ENCODE measurements at regions not wholly inside any gene's neighbourhood (a gene's known extent, or its start where the extent isn't known, plus 50 kb on each side); places are given as distances from the start of the nearest gene placed in this dataset.

DNA sequence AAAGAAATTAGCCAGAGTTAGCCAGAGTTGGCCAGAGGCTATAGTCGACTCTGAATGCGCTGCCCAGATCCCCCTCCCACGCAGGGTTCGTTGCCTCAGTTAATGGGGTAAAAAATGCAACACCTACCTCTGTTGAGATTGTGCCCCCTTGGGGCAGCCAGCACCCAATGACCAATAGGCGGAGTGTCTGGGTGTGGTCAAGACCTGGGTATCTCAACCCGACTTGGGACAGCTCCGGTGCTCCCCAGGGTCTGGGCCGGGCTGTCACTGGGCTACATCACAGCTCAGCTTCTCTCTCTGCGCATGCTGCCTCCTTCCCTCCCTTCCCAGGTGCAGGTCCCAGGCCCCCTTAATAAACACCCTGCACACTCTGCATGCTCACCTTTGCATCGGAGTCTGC is 59.6 kb upstream of the GCSH start:
- no peak overlapping the region for H3K14ac ChIP-seq (ENCODE audit: low read length in 2 of 2)
- H2BK12ac ChIP-seq (ENCODE audit: low read length in 2 of 2): no peak overlapping the region
- H2BK15ac ChIP-seq (ENCODE audit: low read depth, poor library complexity, severe bottlenecking): no peak overlapping the region
- no peak overlapping the region for H3K23ac ChIP-seq (ENCODE audit: low read length in 2 of 2)
- no peaks in the 10 kb centered on the region for H3K36me3 ChIP-seq (ENCODE audit: control insufficient read depth in 1 of 2, insufficient read depth in 2 of 2, low read depth in 1 of 2, low read length in 2 of 2)
- no peak overlapping the region for H2AFZ ChIP-seq (ENCODE audit: low read depth, low read length)
- no peaks in the 10 kb centered on the region for H3K79me1 ChIP-seq (replicated peaks; ENCODE audit: low read length, poor library complexity, severe bottlenecking)
- no peak overlapping the region for H2BK120ac ChIP-seq (ENCODE audit: low read depth, low read length)
- DNase-seq: no peak
- H3K27me3 ChIP-seq (ENCODE audit: control insufficient read depth in 1 of 2, insufficient read depth in 1 of 2, low read length in 2 of 2): no peaks in the 10 kb centered on the region
- H3K4ac ChIP-seq (ENCODE audit: low read depth in 1 of 2, low read length in 2 of 2): no peak overlapping the region
- H3K4me2 ChIP-seq (ENCODE audit: low read length, poor library complexity, severe bottlenecking): no peak overlapping the region
- 85% methylated on average over 10 of the region's 10 CpGs for WGBS
- no peak overlapping the region for H3K4me3 ChIP-seq (ENCODE audit: insufficient read depth in 1 of 2, low read depth in 1 of 2, low read length in 2 of 2)
- peak overlapping the region; percentile 58 for H4K8ac ChIP-seq (ENCODE audit: low read length)
- no peak overlapping the region for H2AK5ac ChIP-seq (ENCODE audit: low read length, severe bottlenecking)
- no peak overlapping the region for H2BK5ac ChIP-seq (ENCODE audit: low read depth, low read length, poor library complexity, severe bottlenecking)
- no peak overlapping the region for H3K27ac ChIP-seq (ENCODE audit: low read length, poor library complexity, severe bottlenecking)
- no peaks in the 10 kb centered on the region for H3K4me1 ChIP-seq (ENCODE audit: control insufficient read depth, insufficient read depth, low read depth, low read length)
- H3K18ac ChIP-seq (ENCODE audit: low read depth in 1 of 2, low read length in 2 of 2): no peak overlapping the region
- H3K9ac ChIP-seq (ENCODE audit: low read length): no peak overlapping the region
- H4K91ac ChIP-seq (ENCODE audit: low read length): no peak overlapping the region
- no peaks in the 10 kb centered on the region for H3K9me3 ChIP-seq (ENCODE audit: control insufficient read depth, low read length)

DNA sequence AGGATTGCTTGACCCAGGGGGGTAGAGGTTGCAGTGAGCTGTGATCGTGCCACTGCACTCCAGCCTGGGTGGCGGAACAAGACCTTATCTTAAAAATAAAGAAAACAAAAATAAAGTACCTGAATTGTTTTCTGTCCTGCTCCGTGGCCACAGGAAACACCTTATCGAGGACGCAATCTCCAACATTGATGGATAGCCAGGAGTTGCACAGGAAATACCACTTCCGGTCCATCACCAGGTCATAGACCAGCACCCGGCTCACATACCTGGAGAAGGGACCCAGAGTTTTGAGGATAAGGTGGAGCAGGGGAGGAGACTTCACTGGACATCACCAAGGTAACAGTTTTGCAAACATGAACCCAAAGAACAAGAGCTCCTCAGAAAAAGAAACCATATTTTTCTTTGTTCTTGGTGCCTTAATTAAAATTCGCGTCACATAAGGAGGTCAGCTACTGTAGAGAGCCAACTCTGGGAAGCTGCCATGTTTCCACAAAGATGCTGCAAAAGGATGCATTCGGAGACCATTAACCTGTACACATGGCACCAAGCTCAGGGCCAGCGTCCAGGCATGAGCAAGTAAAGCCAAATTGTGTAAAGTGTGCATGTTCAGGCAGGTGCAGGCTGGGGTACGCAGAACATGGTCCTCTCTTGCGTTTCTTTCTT is 55.6 kb upstream of the GCSH start:
- Histone ChIP-seq H3K4me1 (ENCODE audit: control insufficient read depth, insufficient read depth, low read depth, low read length) (no peaks in the 10 kb centered on the region), H3K27ac (ENCODE audit: low read length, poor library complexity, severe bottlenecking) (no peak overlapping the region), H2BK120ac (ENCODE audit: low read depth, low read length) (no peak overlapping the region), H3K27me3 (ENCODE audit: control insufficient read depth in 1 of 2, insufficient read depth in 1 of 2, low read length in 2 of 2) (peaks cover 0 to 3% of the 10 kb centered on the region in 2 experiments), H3K4ac (ENCODE audit: low read depth in 1 of 2, low read length in 2 of 2) (no peak overlapping the region), H2BK15ac (ENCODE audit: low read depth, poor library complexity, severe bottlenecking) (no peak overlapping the region), H4K8ac (ENCODE audit: low read length) (no peak overlapping the region), H3K23ac (ENCODE audit: low read length in 2 of 2) (no peak overlapping the region), H3K14ac (ENCODE audit: low read length in 2 of 2) (no peak overlapping the region), H3K9ac (ENCODE audit: low read length) (no peak overlapping the region), H3K9me3 (ENCODE audit: control insufficient read depth, low read length) (no peaks in the 10 kb centered on the region), H2BK12ac (ENCODE audit: low read length in 2 of 2) (no peak overlapping the region), H2AFZ (ENCODE audit: low read depth, low read length) (no peak overlapping the region), H3K18ac (ENCODE audit: low read depth in 1 of 2, low read length in 2 of 2) (no peak overlapping the region), H2BK5ac (ENCODE audit: low read depth, low read length, poor library complexity, severe bottlenecking) (no peak overlapping the region), H3K36me3 (ENCODE audit: control insufficient read depth in 1 of 2, insufficient read depth in 2 of 2, low read depth in 1 of 2, low read length in 2 of 2) (no peaks in the 10 kb centered on the region), H3K79me1 (replicated peaks; ENCODE audit: low read length, poor library complexity, severe bottlenecking) (no peaks in the 10 kb centered on the region), H4K91ac (ENCODE audit: low read length) (no peak overlapping the region), H3K4me2 (ENCODE audit: low read length, poor library complexity, severe bottlenecking) (no peak overlapping the region), H2AK5ac (ENCODE audit: low read length, severe bottlenecking) (no peak overlapping the region), H3K4me3 (ENCODE audit: insufficient read depth in 1 of 2, low read depth in 1 of 2, low read length in 2 of 2) (no peak overlapping the region)
- WGBS: 72% methylated on average over 12 of the region's 13 CpGs
- no peak for DNase-seq

DNA sequence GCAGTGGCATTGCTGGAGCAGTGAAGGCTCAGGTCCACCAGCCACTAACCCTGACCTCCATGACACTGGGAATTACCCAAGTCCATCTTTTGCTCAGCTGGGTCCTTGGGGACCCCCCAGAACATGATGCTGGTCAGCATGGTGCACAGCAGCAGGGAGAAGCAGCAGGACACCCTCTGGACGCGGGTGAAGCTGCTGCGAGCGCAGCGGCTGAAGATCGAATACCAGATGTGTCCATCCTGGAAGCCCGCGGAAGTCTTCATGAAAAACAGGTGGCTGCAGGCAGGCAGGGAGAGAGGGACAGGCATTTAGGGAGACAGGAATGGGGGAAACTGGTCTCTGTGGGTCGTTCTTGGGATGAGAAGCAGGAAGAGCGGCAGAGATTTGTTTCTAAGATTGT is 53.4 kb upstream of the GCSH start:
- 88% methylated on average over 9 of the region's 10 CpGs for WGBS
- no peaks in the 10 kb centered on the region for H3K79me1 ChIP-seq (replicated peaks; ENCODE audit: low read length, poor library complexity, severe bottlenecking)
- no peak overlapping the region for H2AFZ ChIP-seq (ENCODE audit: low read depth, low read length)

DNA sequence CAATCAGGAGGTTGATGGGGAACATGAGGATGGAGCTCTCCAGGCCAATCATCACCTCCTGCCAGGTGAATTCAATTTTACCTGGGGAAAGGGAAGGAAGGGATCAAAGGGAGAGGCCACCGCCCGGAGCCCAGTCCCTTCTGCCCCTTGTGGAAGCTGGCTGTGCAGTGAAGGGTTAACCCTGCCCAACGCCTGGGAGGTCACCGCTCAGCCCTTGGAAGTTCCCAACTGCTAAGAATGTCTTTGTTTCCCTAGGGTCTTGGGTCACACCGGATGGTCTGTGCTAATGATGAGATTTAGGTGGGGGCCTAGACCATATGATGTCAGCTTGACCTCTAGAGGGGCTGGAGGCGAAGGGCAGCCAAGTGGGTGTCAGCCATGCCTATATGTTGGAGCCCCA is 52.1 kb upstream of the GCSH start:
- H2AFZ ChIP-seq (ENCODE audit: low read depth, low read length): no peak overlapping the region
- H4K8ac ChIP-seq (ENCODE audit: low read length): no peak overlapping the region
- H3K27ac ChIP-seq (ENCODE audit: low read length, poor library complexity, severe bottlenecking): no peak overlapping the region
- no peak overlapping the region for H2BK120ac ChIP-seq (ENCODE audit: low read depth, low read length)
- H3K14ac ChIP-seq (ENCODE audit: low read length in 2 of 2): no peak overlapping the region
- no peaks in the 10 kb centered on the region for H3K9me3 ChIP-seq (ENCODE audit: control insufficient read depth, low read length)
- H3K9ac ChIP-seq (ENCODE audit: low read length): no peak overlapping the region
- H4K91ac ChIP-seq (ENCODE audit: low read length): no peak overlapping the region
- DNase-seq: no peak
- no peak overlapping the region for H2AK5ac ChIP-seq (ENCODE audit: low read length, severe bottlenecking)
- H3K4ac ChIP-seq (ENCODE audit: low read depth in 1 of 2, low read length in 2 of 2): no peak overlapping the region
- no peak overlapping the region for H3K18ac ChIP-seq (ENCODE audit: low read depth in 1 of 2, low read length in 2 of 2)
- WGBS: 67% methylated on average over 6 of the region's 6 CpGs
- no peak overlapping the region for H3K4me3 ChIP-seq (ENCODE audit: insufficient read depth in 1 of 2, low read depth in 1 of 2, low read length in 2 of 2)
- H3K79me1 ChIP-seq (replicated peaks; ENCODE audit: low read length, poor library complexity, severe bottlenecking): no peaks in the 10 kb centered on the region
- no peak overlapping the region for H2BK15ac ChIP-seq (ENCODE audit: low read depth, poor library complexity, severe bottlenecking)
- no peaks in the 10 kb centered on the region for H3K4me1 ChIP-seq (ENCODE audit: control insufficient read depth, insufficient read depth, low read depth, low read length)
- H3K4me2 ChIP-seq (ENCODE audit: low read length, poor library complexity, severe bottlenecking): no peak overlapping the region
- peaks cover 0 to 8% of the 10 kb centered on the region in 2 experiments for H3K27me3 ChIP-seq (ENCODE audit: control insufficient read depth in 1 of 2, insufficient read depth in 1 of 2, low read length in 2 of 2)
- no peak overlapping the region for H2BK12ac ChIP-seq (ENCODE audit: low read length in 2 of 2)
- no peak overlapping the region for H2BK5ac ChIP-seq (ENCODE audit: low read depth, low read length, poor library complexity, severe bottlenecking)
- H3K23ac ChIP-seq (ENCODE audit: low read length in 2 of 2): no peak overlapping the region
- H3K36me3 ChIP-seq (ENCODE audit: control insufficient read depth in 1 of 2, insufficient read depth in 2 of 2, low read depth in 1 of 2, low read length in 2 of 2): no peaks in the 10 kb centered on the region

More for the DNA sequence above, 53.4 kb upstream of the GCSH start:
- H3K9me3 ChIP-seq (ENCODE audit: control insufficient read depth, low read length): no peaks in the 10 kb centered on the region
- H3K4me2 ChIP-seq (ENCODE audit: low read length, poor library complexity, severe bottlenecking): no peak overlapping the region
- no peak overlapping the region for H3K4ac ChIP-seq (ENCODE audit: low read depth in 1 of 2, low read length in 2 of 2)
- no peak overlapping the region for H3K23ac ChIP-seq (ENCODE audit: low read length in 2 of 2)
- H3K27ac ChIP-seq (ENCODE audit: low read length, poor library complexity, severe bottlenecking): no peak overlapping the region
- H3K18ac ChIP-seq (ENCODE audit: low read depth in 1 of 2, low read length in 2 of 2): no peak overlapping the region
- H2BK12ac ChIP-seq (ENCODE audit: low read length in 2 of 2): no peak overlapping the region
- H3K36me3 ChIP-seq (ENCODE audit: control insufficient read depth in 1 of 2, insufficient read depth in 2 of 2, low read depth in 1 of 2, low read length in 2 of 2): no peaks in the 10 kb centered on the region
- no peak overlapping the region for H2BK120ac ChIP-seq (ENCODE audit: low read depth, low read length)
- no peak overlapping the region for H4K91ac ChIP-seq (ENCODE audit: low read length)
- no peak overlapping the region for H3K14ac ChIP-seq (ENCODE audit: low read length in 2 of 2)
- no peak overlapping the region for H2BK15ac ChIP-seq (ENCODE audit: low read depth, poor library complexity, severe bottlenecking)
- H2BK5ac ChIP-seq (ENCODE audit: low read depth, low read length, poor library complexity, severe bottlenecking): no peak overlapping the region
- no peaks in the 10 kb centered on the region for H3K4me1 ChIP-seq (ENCODE audit: control insufficient read depth, insufficient read depth, low read depth, low read length)
- no peak overlapping the region for H2AK5ac ChIP-seq (ENCODE audit: low read length, severe bottlenecking)
- H3K4me3 ChIP-seq (ENCODE audit: insufficient read depth in 1 of 2, low read depth in 1 of 2, low read length in 2 of 2): no peak overlapping the region
- DNase-seq: no peak
- H3K9ac ChIP-seq (ENCODE audit: low read length): no peak overlapping the region
- peaks cover 0 to 8% of the 10 kb centered on the region in 2 experiments for H3K27me3 ChIP-seq (ENCODE audit: control insufficient read depth in 1 of 2, insufficient read depth in 1 of 2, low read length in 2 of 2)
- H4K8ac ChIP-seq (ENCODE audit: low read length): no peak overlapping the region
